ENCODE measurements at regions not wholly inside any gene's neighbourhood (a gene's known extent, or its start where the extent isn't known, plus 50 kb on each side); places are given as distances from the start of the nearest gene placed in this dataset.

GRCh38 chr6:165096868-165097267, 212.5 kb downstream of the C6orf118 start:
- no peak for DNase-seq (ENCODE audit: extremely low read depth in 1 of 4, low spot score in 3 of 4)
- ATAC-seq = no peak
- WGBS (ENCODE audit: insufficient coverage, low coverage, missing lambda C conversion rate) = 0% methylated on average over 1 of the region's 1 CpG
- Histone ChIP-seq H3K79me2 (ENCODE audit: control insufficient read depth, insufficient read depth, low read length) (no peaks in the 10 kb centered on the region), H3K9me1 (ENCODE audit: control insufficient read depth, insufficient read depth, low read length) (no peaks in the 10 kb centered on the region), H3K4me3 (no peak overlapping the region), H2AFZ (ENCODE audit: low read depth, low read length) (no peak overlapping the region), H3K4me1 (replicated peaks in 1 of 2; ENCODE audit: control insufficient read depth in 2 of 2, insufficient read depth in 2 of 2, low read length in 2 of 2) (no peaks in the 10 kb centered on the region), H3K27ac (ENCODE audit: extremely low read depth, low read depth, low read length) (no peak overlapping the region), H3K9me3 (replicated peaks; ENCODE audit: control insufficient read depth, insufficient read depth, low read depth, low read length) (no peaks in the 10 kb centered on the region; the same call in none of the 2 replicates), H3K9ac (ENCODE audit: insufficient read depth in 1 of 2, low read depth in 2 of 2, low read length in 2 of 2) (no peak overlapping the region), H3K27me3 (ENCODE audit: control insufficient read depth in 2 of 2, insufficient read depth in 2 of 2, low read length in 2 of 2) (no peaks in the 10 kb centered on the region), H3K36me3 (ENCODE audit: control insufficient read depth, insufficient read depth, low read length) (no peaks in the 10 kb centered on the region), H4K20me1 (replicated peaks; ENCODE audit: control insufficient read depth, insufficient read depth, low read length) (no peaks in the 10 kb centered on the region), H3K4me2 (ENCODE audit: insufficient read depth, low read length) (no peak overlapping the region)
- in situ Hi-C loops (cut with MboI) (no loop called here), intact Hi-C loops (cut with micrococcal nuclease) (no loop called here)
- ChIA-PET POLR2A (no interaction called here), CTCF (ENCODE audit: low intra/inter-chr PET ratio) (no interaction called here)
- no peak for FAIRE-seq
- no peak for TF ChIP-seq ADNP (tag; IDR thresholded peaks at IDR 0.05)
- TF ChIP-seq U2AF2 (optimal IDR thresholded peaks at IDR 0.05; ENCODE audit: low read depth, low read length) = no peak
- no peak for TF ChIP-seq FOXP1 (CRISPR knock-in tag; IDR thresholded peaks at IDR 0.05)
- TF ChIP-seq, protein P1, sequence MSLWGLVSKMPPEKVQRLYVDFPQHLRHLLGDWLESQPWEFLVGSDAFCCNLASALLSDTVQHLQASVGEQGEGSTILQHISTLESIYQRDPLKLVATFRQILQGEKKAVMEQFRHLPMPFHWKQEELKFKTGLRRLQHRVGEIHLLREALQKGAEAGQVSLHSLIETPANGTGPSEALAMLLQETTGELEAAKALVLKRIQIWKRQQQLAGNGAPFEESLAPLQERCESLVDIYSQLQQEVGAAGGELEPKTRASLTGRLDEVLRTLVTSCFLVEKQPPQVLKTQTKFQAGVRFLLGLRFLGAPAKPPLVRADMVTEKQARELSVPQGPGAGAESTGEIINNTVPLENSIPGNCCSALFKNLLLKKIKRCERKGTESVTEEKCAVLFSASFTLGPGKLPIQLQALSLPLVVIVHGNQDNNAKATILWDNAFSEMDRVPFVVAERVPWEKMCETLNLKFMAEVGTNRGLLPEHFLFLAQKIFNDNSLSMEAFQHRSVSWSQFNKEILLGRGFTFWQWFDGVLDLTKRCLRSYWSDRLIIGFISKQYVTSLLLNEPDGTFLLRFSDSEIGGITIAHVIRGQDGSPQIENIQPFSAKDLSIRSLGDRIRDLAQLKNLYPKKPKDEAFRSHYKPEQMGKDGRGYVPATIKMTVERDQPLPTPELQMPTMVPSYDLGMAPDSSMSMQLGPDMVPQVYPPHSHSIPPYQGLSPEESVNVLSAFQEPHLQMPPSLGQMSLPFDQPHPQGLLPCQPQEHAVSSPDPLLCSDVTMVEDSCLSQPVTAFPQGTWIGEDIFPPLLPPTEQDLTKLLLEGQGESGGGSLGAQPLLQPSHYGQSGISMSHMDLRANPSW (CRISPR knock-in tag; IDR thresholded peaks at IDR 0.05) = no peak
- TF ChIP-seq ZFP91 (CRISPR knock-in tag; IDR thresholded peaks at IDR 0.05) = no peak
- TF ChIP-seq, protein P2, sequence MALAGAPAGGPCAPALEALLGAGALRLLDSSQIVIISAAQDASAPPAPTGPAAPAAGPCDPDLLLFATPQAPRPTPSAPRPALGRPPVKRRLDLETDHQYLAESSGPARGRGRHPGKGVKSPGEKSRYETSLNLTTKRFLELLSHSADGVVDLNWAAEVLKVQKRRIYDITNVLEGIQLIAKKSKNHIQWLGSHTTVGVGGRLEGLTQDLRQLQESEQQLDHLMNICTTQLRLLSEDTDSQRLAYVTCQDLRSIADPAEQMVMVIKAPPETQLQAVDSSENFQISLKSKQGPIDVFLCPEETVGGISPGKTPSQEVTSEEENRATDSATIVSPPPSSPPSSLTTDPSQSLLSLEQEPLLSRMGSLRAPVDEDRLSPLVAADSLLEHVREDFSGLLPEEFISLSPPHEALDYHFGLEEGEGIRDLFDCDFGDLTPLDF (CRISPR knock-in tag; IDR thresholded peaks at IDR 0.05) = no peak
- BruUV-seq (replicated peaks) = no TSS peak

Data from K562 (cell line).